A673 (cell line): ENCODE measurements at regions not wholly inside any gene's neighbourhood (a gene's known extent, or its start where the extent isn't known, plus 50 kb on each side); places are given as distances from the start of the nearest gene placed in this dataset.

Source experiments
- BruUV-seq: library from RNA; stranded (reverse); fragments of 400-500 nt; replicated peaks from 2 replicates; lab custom pipeline; 2021; lab: Mats Ljungman, UMichigan
- CTCF ChIA-PET: fragments of 300-600 bp; sonication (Branson Sonifier 250); formaldehyde crosslinking; loops from one replicate; lab custom pipeline; 2022; ENCODE audit warnings: antibody characterized with exemption; lab: Charles Lee
- POLR2A ChIA-PET: fragments of 300-600 bp; sonication (Branson Sonifier 250); formaldehyde crosslinking; loops from one replicate; lab custom pipeline; 2022; ENCODE audit warnings: antibody characterized with exemption; ENCODE audit not compliant: low non-redundant PET; lab: Charles Lee
- DNase-seq: peaks from one replicate; pipeline ENCODE4 v3.0.0-alpha.2; 2015; ENCODE audit warnings: low spot score
- H3K27ac ChIP-seq: fragments of 200-600 bp; sonication (generic); 2 replicates; pipeline ENCODE4 v1.5.1; 2016; ENCODE audit warnings: mixed run types, low read depth, mild to moderate bottlenecking, mixed read lengths, antibody characterized with exemption, low read length; ENCODE audit not compliant: poor library complexity, severe bottlenecking
- H3K27me3 ChIP-seq: fragments of 200-600 bp; sonication (generic); replicated peaks from 2 replicates; pipeline ENCODE4 v1.6.1; 2017; ENCODE audit warnings: mixed run types, low read depth, mild to moderate bottlenecking, mixed read lengths, antibody characterized with exemption, low read length; ENCODE audit not compliant: insufficient read depth, poor library complexity
- H3K36me3 ChIP-seq: fragments of 200-600 bp; sonication (generic); 2 replicates; pipeline ENCODE4 v1.6.1; 2016; ENCODE audit warnings: mixed run types, mild to moderate bottlenecking, mixed read lengths, antibody characterized with exemption, low read length; ENCODE audit not compliant: insufficient read depth, poor library complexity, severe bottlenecking
- H3K4me1 ChIP-seq: fragments of 200-600 bp; sonication (generic); 2 replicates; pipeline ENCODE4 v1.6.1; 2017; ENCODE audit warnings: mixed run types, mild to moderate bottlenecking, mixed read lengths, antibody characterized with exemption, low read length; ENCODE audit not compliant: insufficient read depth, poor library complexity, severe bottlenecking
- H3K4me3 ChIP-seq: fragments of 200-600 bp; sonication (generic); 2 replicates; pipeline ENCODE4 v1.5.1; 2016; ENCODE audit warnings: low read depth, mixed run types, mild to moderate bottlenecking, mixed read lengths, low read length; ENCODE audit not compliant: poor library complexity, severe bottlenecking
- H3K9me3 ChIP-seq: fragments of 200-600 bp; sonication (generic); 2 replicates; pipeline ENCODE4 v1.6.1; 2016; ENCODE audit warnings: mixed run types, low read depth, mild to moderate bottlenecking, mixed read lengths, antibody characterized with exemption, low read length; ENCODE audit not compliant: poor library complexity, severe bottlenecking
- EZH2 ChIP-seq: fragments of 200-600 bp; sonication (generic); IDR thresholded peaks from 2 replicates; pipeline ENCODE4 v1.6.1; 2017; ENCODE audit warnings: borderline replicate concordance, low read depth, mild to moderate bottlenecking, mixed read lengths, antibody characterized with exemption, low read length; ENCODE audit not compliant: poor library complexity, severe bottlenecking
- intact Hi-C: fragments of 100-400 bp; cut with micrococcal nuclease; formaldehyde crosslinking; loops from one replicate; pipeline ENCODE4 v1.10.0; 2022; ENCODE audit not compliant: unreplicated experiment
- TF ChIP-seq, protein P1 (sequence below): fragments of 300-800, 200-600 bp; sonication (generic); conservative IDR thresholded peaks from 2 replicates; pipeline ENCODE4 v1.5.1; 2017; ENCODE audit warnings: low read depth, mild to moderate bottlenecking, antibody characterized with exemption, low read length, moderate library complexity, mixed read lengths

DNA sequence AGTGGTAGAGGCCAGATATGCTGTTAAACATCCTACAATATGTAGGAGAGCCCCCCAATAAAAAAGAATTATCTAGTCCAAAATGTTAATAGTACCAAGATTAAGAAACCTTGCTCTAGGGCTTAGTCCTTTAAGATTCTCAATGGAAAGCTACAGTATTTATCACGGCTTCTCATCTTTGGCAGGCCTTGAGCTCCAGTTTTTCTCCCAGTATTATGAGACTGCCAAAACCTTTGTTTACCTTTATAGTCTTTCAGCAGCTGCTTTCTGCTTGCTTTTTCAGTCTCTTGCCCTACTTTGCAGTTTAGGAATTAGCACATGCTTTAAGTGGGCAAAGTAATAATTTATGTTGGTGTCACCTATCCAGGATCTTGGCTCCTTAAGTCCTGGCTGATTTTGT, 59.7 kb downstream of the NHLRC1 start:
- BruUV-seq, result no TSS peak
- Histone ChIP-seq H3K9me3 (no peaks in the 10 kb centered on the region), H3K27me3 (no peaks in the 10 kb centered on the region), H3K36me3 (no peaks in the 10 kb centered on the region), H3K4me3 (no peak overlapping the region), H3K4me1 (no peaks in the 10 kb centered on the region), H3K27ac (no peak overlapping the region)
- TF ChIP-seq EZH2, result no peak
- TF ChIP-seq, protein P1, sequence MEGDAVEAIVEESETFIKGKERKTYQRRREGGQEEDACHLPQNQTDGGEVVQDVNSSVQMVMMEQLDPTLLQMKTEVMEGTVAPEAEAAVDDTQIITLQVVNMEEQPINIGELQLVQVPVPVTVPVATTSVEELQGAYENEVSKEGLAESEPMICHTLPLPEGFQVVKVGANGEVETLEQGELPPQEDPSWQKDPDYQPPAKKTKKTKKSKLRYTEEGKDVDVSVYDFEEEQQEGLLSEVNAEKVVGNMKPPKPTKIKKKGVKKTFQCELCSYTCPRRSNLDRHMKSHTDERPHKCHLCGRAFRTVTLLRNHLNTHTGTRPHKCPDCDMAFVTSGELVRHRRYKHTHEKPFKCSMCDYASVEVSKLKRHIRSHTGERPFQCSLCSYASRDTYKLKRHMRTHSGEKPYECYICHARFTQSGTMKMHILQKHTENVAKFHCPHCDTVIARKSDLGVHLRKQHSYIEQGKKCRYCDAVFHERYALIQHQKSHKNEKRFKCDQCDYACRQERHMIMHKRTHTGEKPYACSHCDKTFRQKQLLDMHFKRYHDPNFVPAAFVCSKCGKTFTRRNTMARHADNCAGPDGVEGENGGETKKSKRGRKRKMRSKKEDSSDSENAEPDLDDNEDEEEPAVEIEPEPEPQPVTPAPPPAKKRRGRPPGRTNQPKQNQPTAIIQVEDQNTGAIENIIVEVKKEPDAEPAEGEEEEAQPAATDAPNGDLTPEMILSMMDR, result no peak
- DNase-seq, result no peak
- POLR2A ChIA-PET, result no interaction called here
- CTCF ChIA-PET, result no interaction called here
- intact Hi-C loops, result no loop called here

DNA sequence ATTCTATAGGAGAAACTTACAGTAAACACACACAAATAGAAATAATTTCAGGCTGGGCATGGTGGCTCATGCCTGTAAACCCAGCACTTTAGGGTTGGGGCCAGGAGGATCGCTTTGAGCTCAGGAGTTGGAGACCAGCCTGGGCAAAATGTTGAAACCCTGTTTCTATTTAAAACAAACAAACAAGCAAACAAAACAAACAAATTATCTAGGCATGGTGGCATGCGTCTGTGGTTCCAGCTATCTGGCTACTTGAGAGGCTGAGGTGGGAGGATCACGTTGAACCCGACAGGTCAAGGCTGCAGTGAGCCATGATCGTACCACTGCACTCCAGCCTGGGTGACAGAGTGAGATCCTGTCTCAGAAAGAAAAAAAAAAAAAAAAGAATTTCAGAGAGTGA, 64.0 kb downstream of the NHLRC1 start:
- Histone ChIP-seq H3K4me1 (peaks cover 6% of the 10 kb centered on the region), H3K36me3 (no peaks in the 10 kb centered on the region), H3K27me3 (no peaks in the 10 kb centered on the region), H3K27ac (no peak overlapping the region), H3K9me3 (no peaks in the 10 kb centered on the region), H3K4me3 (no peak overlapping the region)
- CTCF ChIA-PET, result interaction anchor here (0.6 kb wide), 1 partner anchor 12 kb away, joined by 3 read pairs; no protein-coding TSS in a partner anchor
- TF ChIP-seq, protein P1, result no peak
- no peak for TF ChIP-seq EZH2
- POLR2A ChIA-PET, result no interaction called here
- DNase-seq, result no peak
- intact Hi-C loops, result no loop called here
- BruUV-seq, result no TSS peak

DNA sequence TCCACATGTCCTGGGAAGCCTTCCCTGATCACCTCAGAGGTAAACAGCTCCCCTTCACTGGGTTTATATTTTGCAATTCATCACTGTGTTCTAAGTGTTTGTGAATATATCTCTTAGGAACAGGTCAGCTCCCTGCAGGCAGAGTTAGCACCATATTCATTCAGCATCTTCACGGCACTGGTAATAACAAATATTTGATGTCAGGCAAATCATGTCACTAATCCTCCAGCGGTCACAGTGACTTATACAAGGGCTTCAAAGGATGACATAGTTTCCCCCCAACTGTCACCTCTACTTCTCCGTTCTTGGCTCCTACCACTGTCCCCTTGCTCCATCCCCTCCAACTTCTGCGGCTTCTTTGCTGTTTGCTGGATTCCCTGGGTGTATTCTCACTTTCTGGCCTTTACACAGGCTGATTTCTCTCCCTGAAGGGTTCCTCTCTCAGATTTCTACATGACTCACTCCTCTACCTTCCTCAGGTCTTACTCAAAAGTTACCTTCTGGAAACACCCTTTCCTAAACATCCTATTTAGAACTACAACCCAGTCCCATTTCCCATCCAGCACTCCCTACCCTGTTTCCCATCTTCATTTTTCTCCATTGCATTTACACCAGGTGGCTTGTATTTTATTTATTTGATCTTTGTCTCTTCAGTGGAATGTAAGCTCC, 66.6 kb downstream of the NHLRC1 start:
- ChIA-PET CTCF (no interaction called here), POLR2A (no interaction called here)
- Histone ChIP-seq H3K36me3 (no peaks in the 10 kb centered on the region), H3K27me3 (no peaks in the 10 kb centered on the region), H3K9me3 (no peaks in the 10 kb centered on the region), H3K4me3 (no peak overlapping the region), H3K4me1 (peaks cover 6% of the 10 kb centered on the region), H3K27ac (no peak overlapping the region)
- TF ChIP-seq EZH2, result no peak
- TF ChIP-seq, protein P1, result no peak
- BruUV-seq, result no TSS peak
- DNase-seq, result no peak
- intact Hi-C loops, result no loop called here
